Keratinocyte (primary cell): ENCODE measurements at regions not wholly inside any gene's neighbourhood (a gene's known extent, or its start where the extent isn't known, plus 50 kb on each side); places are given as distances from the start of the nearest gene placed in this dataset.

Experiments used
- EZH2 ChIP-seq: IDR thresholded peaks from one replicate; pipeline ENCODE4 v1.6.1; 2012; ENCODE audit warnings: inconsistent platforms, mild to moderate bottlenecking, low read length, moderate library complexity
- TF ChIP-seq, protein P1 (sequence below), 3 experiments: IDR thresholded peaks in 1 of 3; conservative IDR thresholded peaks in 1 of 3; optimal IDR thresholded peaks in 1 of 3; 2 replicates in 2 of 3; 3 replicates in 1 of 3; pipeline versions ENCODE3 to v1.5.1; 2011; ENCODE audit warnings: low read length in 3 of 3, mild to moderate bottlenecking in 3 of 3, moderate library complexity in 2 of 3, control low read depth in 1 of 3, inconsistent platforms in 1 of 3; ENCODE audit not compliant: insufficient read depth in 2 of 3; ENCODE audit errors: extremely low read depth in 1 of 3

DNA sequence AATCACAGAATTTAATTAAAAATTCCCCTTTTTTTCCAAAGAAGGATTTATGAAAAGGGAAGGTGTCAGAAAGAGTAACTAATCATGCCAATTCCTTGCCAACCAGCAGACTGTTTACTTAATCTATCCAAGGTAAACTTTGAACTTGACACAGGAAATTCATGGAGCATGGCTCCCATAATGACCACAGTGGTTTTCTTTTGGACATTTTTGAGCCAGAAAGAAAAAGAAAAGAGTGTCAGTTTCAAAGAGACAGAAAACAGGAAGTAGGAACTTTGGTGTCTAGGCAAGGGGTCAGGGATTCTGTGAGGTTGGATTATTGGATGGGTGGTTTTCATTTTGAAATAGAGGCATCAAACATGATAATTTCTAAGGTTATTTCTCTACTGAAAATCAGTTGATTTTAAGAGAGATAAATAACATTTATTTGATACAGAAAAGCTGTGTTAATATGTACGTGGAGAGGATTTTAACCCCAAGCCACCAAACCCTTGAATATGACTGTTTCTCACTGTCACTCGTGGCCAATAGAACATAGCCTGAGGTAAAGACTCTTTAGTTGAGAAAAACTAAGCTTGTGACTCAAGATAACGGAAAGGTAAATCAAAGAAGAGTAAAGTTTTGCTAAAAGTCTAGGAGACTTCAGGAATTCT lies 196.1 kb downstream of the TTC6 start:
- TF ChIP-seq, protein P1, sequence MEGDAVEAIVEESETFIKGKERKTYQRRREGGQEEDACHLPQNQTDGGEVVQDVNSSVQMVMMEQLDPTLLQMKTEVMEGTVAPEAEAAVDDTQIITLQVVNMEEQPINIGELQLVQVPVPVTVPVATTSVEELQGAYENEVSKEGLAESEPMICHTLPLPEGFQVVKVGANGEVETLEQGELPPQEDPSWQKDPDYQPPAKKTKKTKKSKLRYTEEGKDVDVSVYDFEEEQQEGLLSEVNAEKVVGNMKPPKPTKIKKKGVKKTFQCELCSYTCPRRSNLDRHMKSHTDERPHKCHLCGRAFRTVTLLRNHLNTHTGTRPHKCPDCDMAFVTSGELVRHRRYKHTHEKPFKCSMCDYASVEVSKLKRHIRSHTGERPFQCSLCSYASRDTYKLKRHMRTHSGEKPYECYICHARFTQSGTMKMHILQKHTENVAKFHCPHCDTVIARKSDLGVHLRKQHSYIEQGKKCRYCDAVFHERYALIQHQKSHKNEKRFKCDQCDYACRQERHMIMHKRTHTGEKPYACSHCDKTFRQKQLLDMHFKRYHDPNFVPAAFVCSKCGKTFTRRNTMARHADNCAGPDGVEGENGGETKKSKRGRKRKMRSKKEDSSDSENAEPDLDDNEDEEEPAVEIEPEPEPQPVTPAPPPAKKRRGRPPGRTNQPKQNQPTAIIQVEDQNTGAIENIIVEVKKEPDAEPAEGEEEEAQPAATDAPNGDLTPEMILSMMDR (optimal IDR thresholded peaks at IDR 0.05 in 1 of 3, IDR thresholded peaks at IDR 0.05 in 1 of 3, conservative IDR thresholded peaks at IDR 0.05 in 1 of 3; ENCODE audit: extremely low read depth in 1 of 3, insufficient read depth in 2 of 3, low read length in 3 of 3) = no peak
- no peak for TF ChIP-seq EZH2
